OCI-LY1 (cell line): ENCODE measurements at regions not wholly inside any gene's neighbourhood (a gene's known extent, or its start where the extent isn't known, plus 50 kb on each side); places are given as distances from the start of the nearest gene placed in this dataset.
"Not testable (repeated sequence)": the region's sequence is repeated elsewhere in the genome, so short reads cannot be mapped to it uniquely, and the experiment has no call there.

Source experiments
- H2AFZ ChIP-seq: fragments of 200-600 bp; sonication (generic), shearing (Covaris generic); 2 replicates; pipeline ENCODE4 v1.6.0; 2014; ENCODE audit warnings: antibody characterized with exemption, mild to moderate bottlenecking, low read length
- H3F3A ChIP-seq: fragments of 200-600 bp; sonication (generic), shearing (Covaris generic); 2 replicates; pipeline ENCODE4 v1.6.0; 2014; ENCODE audit warnings: mild to moderate bottlenecking, antibody characterized with exemption, low read length, moderate library complexity; ENCODE audit not compliant: insufficient read depth
- H3K27ac ChIP-seq: fragments of 200-600 bp; sonication (generic); 2 replicates; pipeline ENCODE4 v1.5.1; 2014; ENCODE audit warnings: low read length, mixed run types, mild to moderate bottlenecking, low read depth; ENCODE audit not compliant: poor library complexity, severe bottlenecking
- H3K27me3 ChIP-seq: fragments of 200-600 bp; sonication (generic); 2 replicates; pipeline ENCODE4 v1.6.0; 2014; ENCODE audit warnings: antibody characterized with exemption, mild to moderate bottlenecking, low read length, moderate library complexity; ENCODE audit not compliant: insufficient read depth
- H3K36me3 ChIP-seq: fragments of 200-600 bp; sonication (generic); 2 replicates; pipeline ENCODE4 v1.6.1; 2014; ENCODE audit warnings: mild to moderate bottlenecking, antibody characterized with exemption, low read length, moderate library complexity, mixed read lengths; ENCODE audit not compliant: insufficient read depth
- H3K4me1 ChIP-seq: fragments of 200-600 bp; sonication (generic); 2 replicates; pipeline ENCODE4 v1.5.1; 2014; ENCODE audit warnings: mild to moderate bottlenecking, low read length, moderate library complexity; ENCODE audit not compliant: insufficient read depth, severe bottlenecking
- H3K4me2 ChIP-seq: fragments of 200-600 bp; sonication (generic), shearing (Covaris generic); 2 replicates; pipeline ENCODE4 v1.6.1; 2014; ENCODE audit warnings: low read length
- H3K4me3 ChIP-seq: fragments of 200-600 bp; sonication (generic); 2 replicates; pipeline ENCODE4 v1.5.1; 2014; ENCODE audit warnings: low read length, low read depth, mild to moderate bottlenecking, mixed read lengths; ENCODE audit not compliant: poor library complexity, severe bottlenecking
- H3K79me2 ChIP-seq: fragments of 200-600 bp; shearing (Covaris generic); 2 replicates; pipeline ENCODE4 v1.6.1; 2016; ENCODE audit warnings: mixed run types, low read length, mixed read lengths; ENCODE audit not compliant: insufficient read depth
- H3K9ac ChIP-seq: fragments of 200-600 bp; sonication (generic), shearing (Covaris generic); 2 replicates; pipeline ENCODE4 v1.6.1; 2014; ENCODE audit warnings: mild to moderate bottlenecking, low read length, mixed read lengths
- H3K9me2 ChIP-seq: fragments of 200-600 bp; sonication (generic), shearing (Covaris generic); 2 replicates; pipeline ENCODE4 v1.6.1; 2014; ENCODE audit warnings: low read depth, mild to moderate bottlenecking, low read length, mixed read lengths
- H3K9me3 ChIP-seq: fragments of 200-600 bp; shearing (Covaris generic); 2 replicates; pipeline ENCODE4 v1.6.1; 2014; ENCODE audit warnings: low read length, mixed read lengths
- H4K20me1 ChIP-seq: fragments of 200-600 bp; sonication (generic), shearing (Covaris generic); 2 replicates; pipeline ENCODE4 v1.6.0; 2016; ENCODE audit warnings: mild to moderate bottlenecking, low read length; ENCODE audit not compliant: insufficient read depth
- CTCF ChIP-seq: fragments of 200-600 bp; sonication (generic), shearing (Covaris generic); IDR thresholded peaks from 2 replicates; pipeline ENCODE4 v1.5.1; 2017; ENCODE audit warnings: mild to moderate bottlenecking, antibody characterized with exemption, low read length, moderate library complexity, mixed read lengths
- EZH2 ChIP-seq: fragments of 200-600 bp; sonication (generic), shearing (Covaris generic); IDR thresholded peaks from 2 replicates; pipeline ENCODE4 v1.8.0; 2017; ENCODE audit warnings: borderline replicate concordance, mixed run types, mild to moderate bottlenecking, antibody characterized with exemption, low read length, moderate library complexity, mixed read lengths

- no peak overlapping the region for H2AFZ ChIP-seq
- TF ChIP-seq EZH2 (no peak), CTCF (no peak)
- no peaks in the 10 kb centered on the region for H3F3A ChIP-seq
- H3K9ac ChIP-seq = no peak overlapping the region
- no peak overlapping the region for H3K4me2 ChIP-seq
- no peaks in the 10 kb centered on the region for H3K36me3 ChIP-seq
- H3K27ac ChIP-seq = no peak overlapping the region
- H3K79me2 ChIP-seq = no peaks in the 10 kb centered on the region
- H3K4me3 ChIP-seq = no peak overlapping the region
- peaks cover under 1% of the 10 kb centered on the region; the same call in 1 of the 2 replicates for H3K27me3 ChIP-seq
- H3K4me1 ChIP-seq = no peaks in the 10 kb centered on the region
- H3K9me3 ChIP-seq = no peaks in the 10 kb centered on the region
- H3K9me2 ChIP-seq = no peaks in the 10 kb centered on the region
- H4K20me1 ChIP-seq = no peaks in the 10 kb centered on the region
These were observed 168.6 kb upstream of the GRK3 start for GRCh38 chr22:25395915-25396314.

- TF ChIP-seq CTCF = no peak
- no peak for TF ChIP-seq EZH2
- H3F3A ChIP-seq = no peaks in the 10 kb centered on the region
- H3K4me3 ChIP-seq = no peak overlapping the region
- no peaks in the 10 kb centered on the region for H3K9me2 ChIP-seq
- no peaks in the 10 kb centered on the region for H3K4me1 ChIP-seq
- H3K36me3 ChIP-seq = no peaks in the 10 kb centered on the region
- no peak overlapping the region for H3K27ac ChIP-seq
- no peak overlapping the region for H3K4me2 ChIP-seq
- H2AFZ ChIP-seq = no peak overlapping the region
- no peak overlapping the region for H3K9ac ChIP-seq
- H3K27me3 ChIP-seq = peaks cover 3% of the 10 kb centered on the region; the same call in 1 of the 2 replicates
- no peaks in the 10 kb centered on the region for H4K20me1 ChIP-seq
- H3K79me2 ChIP-seq = no peaks in the 10 kb centered on the region
- H3K9me3 ChIP-seq = no peaks in the 10 kb centered on the region
These were observed 167.8 kb upstream of the GRK3 start for GRCh38 chr22:25396615-25397200.

DNA sequence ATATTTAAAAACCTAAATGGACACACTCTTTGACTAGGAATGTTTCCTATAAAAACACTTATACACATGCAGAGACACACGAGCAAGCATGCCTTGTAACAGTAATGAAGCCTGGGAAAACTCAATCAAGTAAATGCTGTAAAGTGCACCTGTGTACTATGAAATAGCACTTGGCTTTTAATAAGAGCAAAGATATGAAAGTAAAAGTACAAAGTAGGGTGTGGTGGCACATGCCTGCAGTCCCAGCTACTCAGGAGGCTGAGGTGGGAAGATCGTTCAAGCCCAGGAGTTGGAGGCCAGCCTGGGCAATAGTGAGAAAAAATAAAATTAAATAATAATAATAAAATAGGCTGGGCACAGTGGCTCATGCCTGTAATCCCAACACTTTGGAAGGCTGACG lies 166.9 kb upstream of the GRK3 start:
- H3K9ac ChIP-seq = no peak overlapping the region
- no peak overlapping the region for H2AFZ ChIP-seq
- H3K79me2 ChIP-seq = no peaks in the 10 kb centered on the region
- no peaks in the 10 kb centered on the region for H3F3A ChIP-seq
- H3K27ac ChIP-seq = no peak overlapping the region
- H3K36me3 ChIP-seq = no peaks in the 10 kb centered on the region
- no peak overlapping the region for H3K4me2 ChIP-seq
- H3K9me3 ChIP-seq = no peaks in the 10 kb centered on the region
- no peak for TF ChIP-seq EZH2
- TF ChIP-seq CTCF = no peak
- no peaks in the 10 kb centered on the region for H3K4me1 ChIP-seq
- no peak overlapping the region for H3K4me3 ChIP-seq
- H3K9me2 ChIP-seq = no peaks in the 10 kb centered on the region
- H4K20me1 ChIP-seq = no peaks in the 10 kb centered on the region
- peaks cover 3% of the 10 kb centered on the region; the same call in 1 of the 2 replicates for H3K27me3 ChIP-seq

DNA sequence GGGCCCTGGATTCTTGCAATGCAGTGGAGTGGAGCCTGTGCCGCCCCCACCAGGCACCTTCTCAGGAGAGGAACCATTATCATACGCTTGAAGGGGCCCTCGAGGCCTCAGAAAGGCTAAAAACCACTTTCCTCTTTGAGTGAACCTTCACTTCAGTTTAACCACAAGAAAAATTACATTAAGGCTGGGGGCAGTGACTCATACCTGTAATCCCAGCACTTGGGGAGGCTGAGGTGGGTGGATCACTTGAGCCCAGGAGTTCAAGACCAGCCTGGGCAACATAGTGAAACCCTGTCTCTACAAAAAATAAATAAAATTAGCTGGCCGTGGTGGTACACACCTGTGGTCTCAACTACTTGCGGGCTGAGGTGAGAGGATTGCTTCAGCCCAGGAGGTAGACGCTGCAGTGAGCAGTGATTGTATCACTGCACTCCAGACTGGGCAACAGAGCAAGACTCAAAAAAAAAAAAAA lies 165.8 kb upstream of the GRK3 start:
- H3K27me3 ChIP-seq, H3K9ac ChIP-seq, H3K9me3 ChIP-seq, H3K36me3 ChIP-seq, H3K4me2 ChIP-seq, H4K20me1 ChIP-seq, H3K4me1 ChIP-seq, H3K27ac ChIP-seq, H3F3A ChIP-seq, H3K4me3 ChIP-seq, H3K9me2 ChIP-seq, H2AFZ ChIP-seq, H3K79me2 ChIP-seq: not testable (repeated sequence)
